Activated T-cell treated with anti-CD3 and anti-CD28 coated beads, Interleukin-2, amount 50 U/mL, for 4 hours (primary cell): ENCODE measurements at regions not wholly inside any gene's neighbourhood (a gene's known extent, or its start where the extent isn't known, plus 50 kb on each side); places are given as distances from the start of the nearest gene placed in this dataset.

ENCODE experiments used
- ATAC-seq, 2 donors: fragments of 200-7000 bp; cut with Tn5 transposase; one replicate each; pipeline ENCODE4 v1.10.0; 2021
- DNase-seq: peaks from one replicate; pipeline ENCODE4 v3.0.0-alpha.2; 2020
- H3K27me3 Mint-ChIP-seq: one replicate; pipeline ENCODE4 v1.8.0; 2021; ENCODE audit warnings: low read depth, mixed read lengths
- H3K36me3 Mint-ChIP-seq: one replicate; pipeline ENCODE4 v1.8.0; 2022; ENCODE audit warnings: mixed read lengths; ENCODE audit not compliant: insufficient read depth
- H3K4me1 Mint-ChIP-seq: one replicate; pipeline ENCODE4 v1.8.0; 2021; ENCODE audit warnings: low read depth, mixed read lengths
- H3K4me3 Mint-ChIP-seq: one replicate; pipeline ENCODE4 v1.8.0; 2021; ENCODE audit warnings: mild to moderate bottlenecking, moderate library complexity, mixed read lengths
- H3K9me3 Mint-ChIP-seq: one replicate; pipeline ENCODE4 v1.8.0; 2021; ENCODE audit warnings: mixed read lengths

DNA sequence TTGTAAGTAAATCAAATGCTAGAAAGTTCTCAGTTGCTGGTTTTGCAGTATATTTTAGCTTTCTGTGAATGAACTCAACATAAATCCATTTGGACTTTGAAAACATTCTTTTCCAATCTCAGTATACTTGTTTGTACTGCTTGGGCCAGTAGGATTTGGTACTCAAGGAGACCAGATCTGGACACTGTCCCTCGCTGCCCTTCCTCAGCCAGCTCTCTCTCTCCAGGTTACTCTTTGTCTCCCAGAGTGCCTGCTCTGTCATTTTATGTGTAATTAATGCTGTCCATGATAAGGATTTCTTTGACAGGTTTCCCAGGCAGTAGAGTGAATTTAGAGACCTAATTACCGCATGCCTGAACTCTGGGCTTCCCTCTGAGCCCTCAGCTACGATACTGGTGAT lies 344.6 kb upstream of the SGCD start:
- H3K36me3 Mint-ChIP-seq, result no peaks in the 10 kb centered on the region
- ATAC-seq, result no peak
- H3K27me3 Mint-ChIP-seq, result peaks cover 2% of the 10 kb centered on the region

DNA sequence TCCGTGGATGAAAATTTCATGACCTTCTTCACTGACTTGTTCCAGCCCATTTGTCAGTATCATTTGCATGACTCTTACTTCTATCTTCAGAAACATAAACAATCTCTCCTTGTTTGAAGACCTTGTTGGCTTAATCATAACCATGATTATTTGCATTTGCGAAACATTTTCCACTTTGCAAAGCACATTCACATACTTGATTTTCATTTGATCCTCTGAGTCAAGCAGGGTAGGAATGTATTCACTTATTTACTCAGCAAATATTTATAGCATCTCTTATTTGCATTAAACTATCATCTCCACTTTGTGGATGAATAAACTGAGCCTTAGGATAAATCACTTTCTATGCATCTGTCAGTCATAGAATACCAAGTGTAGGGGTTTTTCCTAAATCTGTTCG lies 343.0 kb upstream of the SGCD start:
- DNase-seq (no peak), ATAC-seq (no peak)
- no peaks in the 10 kb centered on the region for H3K9me3 Mint-ChIP-seq
- H3K4me1 Mint-ChIP-seq, result no peaks in the 10 kb centered on the region
- no peaks in the 10 kb centered on the region for H3K36me3 Mint-ChIP-seq
- no peak overlapping the region for H3K4me3 Mint-ChIP-seq
- H3K27me3 Mint-ChIP-seq, result peaks cover 4% of the 10 kb centered on the region

More for the DNA sequence above, 344.6 kb upstream of the SGCD start:
- no peak for DNase-seq
- no peak overlapping the region for H3K4me3 Mint-ChIP-seq
- H3K4me1 Mint-ChIP-seq, result no peaks in the 10 kb centered on the region
- no peaks in the 10 kb centered on the region for H3K9me3 Mint-ChIP-seq

DNA sequence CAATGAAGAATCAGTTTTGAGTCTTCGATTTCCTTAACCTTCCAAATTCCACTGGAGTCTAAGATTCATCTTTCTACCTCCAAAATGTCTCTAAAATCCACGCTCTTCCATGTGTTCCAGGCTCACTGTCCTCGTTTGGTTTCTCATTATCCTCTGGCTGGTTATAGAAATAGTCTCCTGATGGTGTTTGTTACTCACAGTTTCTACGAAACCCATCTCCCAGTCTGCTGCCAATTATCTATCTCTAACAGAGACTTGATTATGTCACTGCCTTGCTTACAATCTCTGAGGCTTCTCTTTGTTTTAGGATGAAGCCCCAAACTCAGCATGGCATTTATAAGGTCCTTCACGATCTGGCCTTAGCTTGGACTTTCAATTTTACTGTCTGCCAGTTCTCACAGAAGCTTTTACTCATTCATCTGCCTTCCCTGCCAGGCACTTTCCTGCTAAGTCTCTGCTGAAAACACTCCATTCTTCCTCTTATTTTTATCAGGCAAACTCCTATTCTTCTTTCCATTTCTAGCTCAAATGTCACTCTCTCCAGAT lies 339.6 kb upstream of the SGCD start:
- no peak for ATAC-seq
- no peak for DNase-seq
- H3K4me1 Mint-ChIP-seq, result no peaks in the 10 kb centered on the region
- no peak overlapping the region for H3K4me3 Mint-ChIP-seq
- peaks cover 2% of the 10 kb centered on the region for H3K27me3 Mint-ChIP-seq
- H3K9me3 Mint-ChIP-seq, result no peaks in the 10 kb centered on the region
- H3K36me3 Mint-ChIP-seq, result no peaks in the 10 kb centered on the region

DNA sequence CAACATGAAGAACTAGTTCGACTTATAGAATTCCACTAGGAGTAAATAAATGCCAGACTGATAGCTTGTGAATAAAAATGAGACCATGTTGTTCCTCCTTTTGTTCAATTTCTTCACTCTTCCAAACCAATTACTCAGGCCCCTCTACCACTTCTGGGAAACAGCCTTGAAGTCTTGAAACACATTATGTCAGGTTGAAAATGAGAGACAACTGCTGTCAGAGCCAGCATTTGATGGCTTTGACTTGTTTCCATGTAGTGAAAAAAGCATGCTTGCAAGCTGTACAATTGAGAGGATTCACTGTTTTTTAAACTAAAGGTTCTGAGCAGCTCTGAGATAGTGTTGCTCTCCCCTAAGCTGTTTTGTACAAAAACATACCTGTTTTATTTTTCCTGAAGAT lies 337.1 kb upstream of the SGCD start:
- Mint-ChIP-seq H3K27me3 (peaks cover 2% of the 10 kb centered on the region), H3K4me1 (no peaks in the 10 kb centered on the region), H3K9me3 (no peaks in the 10 kb centered on the region), H3K36me3 (no peaks in the 10 kb centered on the region), H3K4me3 (no peak overlapping the region)
- no peak for ATAC-seq
- no peak for DNase-seq

DNA sequence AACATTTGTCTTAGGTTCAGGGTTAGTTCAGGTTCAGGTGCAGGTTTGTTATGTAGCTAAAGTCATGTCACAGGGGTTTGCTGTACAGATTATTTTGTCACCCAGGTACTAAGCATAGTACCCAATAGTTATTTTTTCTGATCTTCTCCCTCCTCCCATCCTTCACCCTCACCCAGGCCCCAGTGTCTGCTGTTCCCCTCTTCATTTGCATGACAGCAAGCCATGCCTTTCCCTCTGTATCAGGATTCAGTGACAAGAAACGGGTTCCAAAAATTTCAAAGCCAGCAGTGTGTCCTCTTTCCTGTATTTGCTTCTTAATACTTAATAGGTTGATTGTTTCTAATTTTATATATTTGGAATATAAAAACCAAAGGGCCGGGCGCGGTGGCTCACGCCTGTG lies 330.8 kb upstream of the SGCD start:
- DNase-seq, result no peak
- no peaks in the 10 kb centered on the region for H3K4me1 Mint-ChIP-seq
- no peaks in the 10 kb centered on the region for H3K27me3 Mint-ChIP-seq
- H3K4me3 Mint-ChIP-seq, result no peak overlapping the region
- H3K36me3 Mint-ChIP-seq, result no peaks in the 10 kb centered on the region
- H3K9me3 Mint-ChIP-seq, result no peaks in the 10 kb centered on the region
- no peak for ATAC-seq

DNA sequence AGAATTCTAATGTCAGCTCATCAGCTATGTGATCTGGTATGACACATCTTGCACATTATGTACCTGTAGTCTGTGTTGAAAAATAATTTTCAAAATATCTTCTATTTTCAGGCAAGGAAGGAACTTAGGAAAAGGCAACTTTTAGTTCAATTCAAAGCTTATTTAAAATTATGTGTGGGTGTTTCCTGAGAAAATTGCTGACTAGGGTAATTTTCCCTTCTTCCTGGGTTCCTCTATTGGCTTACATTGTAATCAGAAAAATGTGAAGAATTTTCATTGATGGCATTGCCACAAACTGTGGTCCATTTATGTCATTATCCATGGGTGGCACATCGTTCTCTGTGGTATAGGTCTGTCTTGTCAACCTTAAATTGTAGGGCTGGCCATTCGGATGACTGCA lies 328.7 kb upstream of the SGCD start:
- no peak for ATAC-seq
- Mint-ChIP-seq H3K4me1 (no peaks in the 10 kb centered on the region), H3K36me3 (no peaks in the 10 kb centered on the region), H3K4me3 (no peak overlapping the region), H3K27me3 (no peaks in the 10 kb centered on the region), H3K9me3 (no peaks in the 10 kb centered on the region)
- DNase-seq, result no peak

DNA sequence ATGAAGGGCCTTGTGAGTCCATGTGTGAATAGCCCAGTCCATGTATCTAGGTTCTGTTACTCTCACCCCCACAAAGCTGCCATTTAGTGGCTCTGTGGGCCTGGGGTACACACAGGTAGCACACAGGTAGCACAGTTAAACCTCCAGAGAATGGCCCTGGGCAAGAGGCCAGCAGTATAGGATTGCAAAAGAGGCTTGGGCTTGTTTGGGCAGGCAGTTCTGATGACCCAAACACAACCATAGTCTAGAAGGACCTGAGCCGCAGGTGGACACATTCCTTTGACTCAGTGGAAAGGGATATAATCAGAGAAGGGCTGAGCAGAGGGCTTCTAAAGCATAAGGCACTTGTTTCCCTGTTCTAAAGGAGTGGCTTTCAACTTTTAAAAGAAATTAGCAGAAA lies 326.8 kb upstream of the SGCD start:
- H3K4me1 Mint-ChIP-seq, result no peaks in the 10 kb centered on the region
- DNase-seq, result no peak
- H3K36me3 Mint-ChIP-seq, result no peaks in the 10 kb centered on the region
- H3K9me3 Mint-ChIP-seq, result no peaks in the 10 kb centered on the region
- H3K27me3 Mint-ChIP-seq, result peaks cover 1% of the 10 kb centered on the region
- no peak overlapping the region for H3K4me3 Mint-ChIP-seq
- ATAC-seq, result no peak

DNA sequence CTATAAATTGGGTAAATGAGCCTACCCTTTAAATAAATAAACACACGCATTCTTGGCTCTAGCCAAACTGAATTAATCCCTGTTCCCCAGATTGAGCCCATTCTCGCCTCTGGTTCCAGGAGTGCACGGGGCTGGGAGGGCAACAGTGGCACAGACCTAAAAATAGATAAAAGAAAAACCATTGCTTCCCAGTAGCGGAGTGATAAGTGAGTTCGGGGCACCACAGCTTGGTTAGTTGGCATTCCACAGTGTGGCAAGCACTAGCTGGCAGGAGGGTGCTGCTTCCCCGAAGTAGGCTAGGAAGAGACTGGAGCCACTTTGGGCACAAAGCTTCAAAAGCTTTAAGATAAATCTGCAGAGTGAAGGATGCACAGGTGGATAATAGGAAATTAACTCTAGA lies 322.2 kb upstream of the SGCD start:
- ATAC-seq, result no peak
- H3K4me3 Mint-ChIP-seq, result no peak overlapping the region

DNA sequence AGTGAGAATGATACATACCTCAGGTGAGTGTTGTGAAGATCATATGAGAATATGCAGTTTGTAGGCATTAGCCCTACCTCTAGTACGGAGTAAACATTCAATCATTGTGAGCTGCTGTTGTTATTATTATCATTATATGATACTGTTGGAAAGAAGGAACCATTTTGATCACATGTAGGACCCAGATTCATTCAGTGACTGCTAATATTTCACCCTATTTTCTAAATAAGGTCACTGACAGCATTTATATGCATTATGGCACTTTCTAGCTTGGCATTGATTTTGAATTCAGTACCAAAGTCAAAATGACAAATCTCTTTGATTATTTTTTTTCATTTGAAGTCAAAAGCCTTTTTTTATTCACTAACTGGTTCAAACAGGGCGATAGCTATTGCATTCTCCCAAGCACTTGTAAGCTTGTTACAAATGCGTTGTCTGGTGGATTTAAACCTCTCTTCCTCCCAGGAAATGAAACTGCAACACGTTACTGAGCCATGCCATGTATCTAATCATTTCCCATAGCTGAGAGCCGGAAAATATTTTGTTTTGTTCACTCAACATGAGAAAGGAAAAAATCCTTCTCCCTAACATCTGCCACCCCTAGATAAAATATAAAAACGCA lies 320.8 kb upstream of the SGCD start:
- no peak for DNase-seq
- H3K9me3 Mint-ChIP-seq, result no peaks in the 10 kb centered on the region
- no peaks in the 10 kb centered on the region for H3K4me1 Mint-ChIP-seq
- peaks cover 3% of the 10 kb centered on the region for H3K27me3 Mint-ChIP-seq
- H3K4me3 Mint-ChIP-seq, result no peak overlapping the region
- ATAC-seq, result no peak
- no peaks in the 10 kb centered on the region for H3K36me3 Mint-ChIP-seq

More for the DNA sequence above, 322.2 kb upstream of the SGCD start:
- Mint-ChIP-seq H3K4me1 (no peaks in the 10 kb centered on the region), H3K36me3 (no peaks in the 10 kb centered on the region), H3K27me3 (peaks cover 3% of the 10 kb centered on the region), H3K9me3 (no peaks in the 10 kb centered on the region)
- no peak for DNase-seq

DNA sequence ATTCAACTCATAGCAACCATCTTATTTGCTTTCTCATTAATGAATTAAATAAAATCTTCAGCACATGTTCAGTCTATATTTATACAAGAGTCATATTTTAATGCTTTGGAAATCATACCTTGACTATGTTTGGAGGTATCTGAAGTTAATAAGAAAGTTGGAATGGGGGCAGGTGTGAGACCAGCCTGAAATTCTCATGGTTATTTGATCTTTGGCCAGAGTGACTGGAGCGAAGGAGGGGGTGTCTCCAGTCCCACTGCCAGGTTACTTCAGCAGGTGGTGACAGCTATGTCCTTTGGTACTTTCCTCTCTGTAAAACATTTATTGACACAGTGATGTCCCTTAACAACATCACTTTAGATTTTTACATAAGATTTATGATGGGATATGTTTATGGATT lies 318.1 kb upstream of the SGCD start:
- ATAC-seq, result no peak

DNA sequence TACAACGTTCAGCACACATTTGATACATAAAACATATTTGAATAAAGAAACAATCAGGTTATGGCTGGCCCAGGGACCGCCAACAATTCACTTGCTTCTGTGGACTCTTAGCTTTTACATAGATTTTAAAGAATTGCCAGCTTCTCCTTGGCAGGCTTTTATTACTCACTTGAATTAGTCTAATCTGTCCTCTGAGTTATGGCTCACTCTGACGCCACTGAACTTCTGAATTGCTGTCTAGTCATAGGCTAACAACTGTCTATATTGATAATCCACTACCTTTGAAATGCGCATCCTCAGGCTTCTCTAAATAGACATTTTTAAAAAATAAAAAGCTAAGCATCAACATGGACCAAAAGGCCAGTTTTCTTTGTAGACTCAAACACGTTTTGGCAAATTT lies 317.4 kb upstream of the SGCD start:
- Mint-ChIP-seq H3K4me1 (no peaks in the 10 kb centered on the region), H3K4me3 (no peak overlapping the region), H3K36me3 (no peaks in the 10 kb centered on the region), H3K9me3 (no peaks in the 10 kb centered on the region), H3K27me3 (peaks cover 5% of the 10 kb centered on the region)
- DNase-seq (no peak), ATAC-seq (no peak)

More for the DNA sequence above, 318.1 kb upstream of the SGCD start:
- no peaks in the 10 kb centered on the region for H3K36me3 Mint-ChIP-seq
- DNase-seq, result no peak
- peaks cover 5% of the 10 kb centered on the region for H3K27me3 Mint-ChIP-seq
- H3K9me3 Mint-ChIP-seq, result no peaks in the 10 kb centered on the region
- H3K4me3 Mint-ChIP-seq, result no peak overlapping the region
- H3K4me1 Mint-ChIP-seq, result no peaks in the 10 kb centered on the region

DNA sequence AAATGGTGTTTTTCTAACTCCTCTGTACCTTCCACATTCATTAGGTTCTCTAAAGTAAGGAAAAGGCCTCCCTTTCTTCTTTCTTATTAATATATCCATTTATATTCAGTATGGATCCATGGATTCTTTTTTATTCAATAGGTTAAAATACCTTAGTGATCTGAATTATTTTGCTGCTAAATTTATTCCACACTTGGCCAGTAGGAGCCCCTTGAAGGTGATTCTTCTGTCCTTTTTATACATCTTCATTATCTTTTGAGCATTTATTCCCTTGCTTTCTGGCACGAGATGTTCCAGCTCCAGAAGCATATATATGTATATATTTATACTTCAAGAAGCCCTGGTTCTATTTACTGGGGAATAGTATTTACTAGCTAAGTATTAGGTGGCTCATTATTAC lies 311.8 kb upstream of the SGCD start:
- H3K4me3 Mint-ChIP-seq, result no peak overlapping the region
- H3K9me3 Mint-ChIP-seq, result no peaks in the 10 kb centered on the region
- no peaks in the 10 kb centered on the region for H3K36me3 Mint-ChIP-seq
- ATAC-seq, result no peak
- H3K4me1 Mint-ChIP-seq, result no peaks in the 10 kb centered on the region
- DNase-seq, result no peak
- H3K27me3 Mint-ChIP-seq, result peaks cover 6% of the 10 kb centered on the region

DNA sequence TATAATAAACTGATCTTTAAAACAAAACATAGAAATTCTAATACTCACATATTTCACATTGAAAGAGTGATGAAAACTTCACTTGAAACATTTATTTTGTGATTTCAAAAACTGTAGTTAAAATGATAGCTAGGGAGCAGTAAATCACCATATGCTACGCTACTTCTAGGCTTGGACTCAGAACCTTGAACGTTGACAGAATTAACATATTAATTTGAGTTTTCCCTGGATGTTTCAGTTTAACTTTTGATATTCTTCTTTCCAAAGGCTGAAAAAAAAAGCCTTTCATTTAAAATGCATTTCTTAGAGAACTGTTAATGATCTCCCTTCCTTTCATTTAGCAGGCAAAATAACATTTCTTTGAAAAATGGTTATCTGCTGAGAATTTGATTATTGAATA lies 307.8 kb upstream of the SGCD start:
- ATAC-seq, result no peak
- Mint-ChIP-seq H3K4me3 (no peak overlapping the region), H3K9me3 (no peaks in the 10 kb centered on the region), H3K4me1 (no peaks in the 10 kb centered on the region), H3K27me3 (peaks cover 5% of the 10 kb centered on the region), H3K36me3 (no peaks in the 10 kb centered on the region)
- DNase-seq, result no peak

DNA sequence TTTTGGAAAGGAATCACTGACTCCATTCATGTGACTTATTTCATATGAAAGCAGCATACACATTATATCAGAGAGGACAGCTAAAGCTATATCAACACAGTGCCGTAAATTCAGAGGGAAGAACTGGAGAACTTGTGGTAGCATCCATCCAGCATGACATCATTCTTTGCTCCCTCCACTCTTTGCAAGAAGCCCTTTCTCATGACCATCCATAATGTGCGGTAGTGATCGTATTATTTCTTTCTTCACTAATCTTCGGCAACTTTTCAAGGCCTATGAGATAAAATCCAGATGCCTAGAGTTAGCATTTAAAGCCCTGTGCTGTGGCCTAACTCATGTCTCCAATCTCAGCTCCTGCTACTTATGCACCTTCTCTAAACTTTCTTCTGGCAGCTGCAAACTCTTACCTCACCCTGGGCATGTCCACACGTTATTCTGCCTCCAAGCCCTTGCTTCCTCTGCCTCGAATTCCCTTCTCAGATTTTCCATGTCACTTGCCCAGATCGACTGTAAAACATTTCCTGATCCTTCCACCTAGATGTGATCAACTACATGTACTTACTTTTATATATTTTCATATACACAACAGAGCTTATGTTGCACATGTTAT lies 307.3 kb upstream of the SGCD start:
- Mint-ChIP-seq H3K4me3 (no peak overlapping the region), H3K4me1 (no peaks in the 10 kb centered on the region), H3K36me3 (no peaks in the 10 kb centered on the region), H3K9me3 (no peaks in the 10 kb centered on the region), H3K27me3 (peaks cover 5% of the 10 kb centered on the region)
- ATAC-seq (no peak), DNase-seq (no peak)

DNA sequence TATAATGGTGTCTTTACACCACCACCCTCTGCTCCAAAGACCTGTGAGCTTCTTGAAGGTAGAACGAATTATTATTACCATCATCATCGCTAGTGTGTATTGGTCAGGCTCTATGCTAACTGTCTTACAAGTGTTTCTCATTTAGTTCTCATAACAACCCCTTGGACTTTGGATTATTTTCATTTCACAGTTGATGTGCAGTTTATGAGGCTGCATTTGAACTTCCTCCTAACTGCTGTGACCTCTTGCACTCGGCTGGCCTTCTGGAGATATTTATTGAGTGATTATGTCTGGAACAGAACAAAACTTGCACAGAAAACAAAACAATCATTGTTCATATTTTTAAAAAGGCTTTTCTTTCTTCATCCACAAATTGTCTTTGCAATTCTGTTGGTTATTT lies 306.3 kb upstream of the SGCD start:
- DNase-seq, result no peak
- Mint-ChIP-seq H3K4me3 (no peak overlapping the region), H3K9me3 (no peaks in the 10 kb centered on the region), H3K4me1 (no peaks in the 10 kb centered on the region), H3K36me3 (no peaks in the 10 kb centered on the region), H3K27me3 (peaks cover 5% of the 10 kb centered on the region)
- ATAC-seq, result no peak
